Fibroblast of lung (primary cell): ENCODE measurements at regions not wholly inside any gene's neighbourhood (a gene's known extent, or its start where the extent isn't known, plus 50 kb on each side); places are given as distances from the start of the nearest gene placed in this dataset.

Experiments used
- DNase-seq, 2 donors: peaks; one replicate each; pipeline versions ENCODE4 v3.0.0 to v3.0.0-alpha.2; 2010; ENCODE audit warnings: low read depth in 2 of 2
- H2AFZ ChIP-seq: 2 replicates; pipeline ENCODE4 v1.5.1; 2012; ENCODE audit warnings: low read length, control low read depth, inconsistent platforms
- H3K27ac ChIP-seq: 2 replicates; pipeline ENCODE4 v1.5.1; 2011; ENCODE audit warnings: low read length, control low read depth; ENCODE audit not compliant: insufficient read depth
- H3K27me3 ChIP-seq: 2 replicates; pipeline ENCODE4 v1.5.1; 2011; ENCODE audit warnings: mild to moderate bottlenecking, low read length; ENCODE audit not compliant: control insufficient read depth, insufficient read depth
- H3K36me3 ChIP-seq: 2 replicates; pipeline ENCODE4 v1.5.1; 2011; ENCODE audit warnings: low read length; ENCODE audit not compliant: control insufficient read depth, insufficient read depth
- H3K4me1 ChIP-seq: 2 replicates; pipeline ENCODE4 v1.5.1; 2011; ENCODE audit warnings: low read length; ENCODE audit not compliant: control insufficient read depth, insufficient read depth; ENCODE audit errors: extremely low read depth
- H3K4me2 ChIP-seq: 2 replicates; pipeline ENCODE4 v1.5.1; 2011; ENCODE audit warnings: low read length, control low read depth; ENCODE audit not compliant: insufficient read depth; ENCODE audit errors: extremely low read depth
- H3K4me3 ChIP-seq, 4 experiments: fragments of 200-600 bp in 1 of 4; sonication (generic) in 1 of 4; replicated peaks in 1 of 4; 2 replicates each; pipeline ENCODE4 v1.5.1; 2011 to 2016; ENCODE audit warnings: low read length in 4 of 4, low read depth in 3 of 4, mild to moderate bottlenecking in 3 of 4, control low read depth in 2 of 4, inconsistent platforms in 1 of 4, mixed read lengths in 1 of 4; ENCODE audit not compliant: insufficient read depth in 1 of 4; ENCODE audit errors: control extremely low read depth in 1 of 4
- H3K79me2 ChIP-seq: 2 replicates; pipeline ENCODE4 v1.5.1; 2012; ENCODE audit warnings: mild to moderate bottlenecking, low read length, inconsistent platforms; ENCODE audit not compliant: control insufficient read depth, insufficient read depth
- H3K9ac ChIP-seq: 2 replicates; pipeline ENCODE4 v1.5.1; 2011; ENCODE audit warnings: mild to moderate bottlenecking, low read length, control low read depth; ENCODE audit not compliant: insufficient read depth
- H3K9me3 ChIP-seq: 2 replicates; pipeline ENCODE4 v1.5.1; 2012; ENCODE audit warnings: low read depth, low read length; ENCODE audit not compliant: control insufficient read depth, insufficient read depth
- H4K20me1 ChIP-seq: 2 replicates; pipeline ENCODE4 v1.5.1; 2011; ENCODE audit warnings: low read length; ENCODE audit not compliant: control insufficient read depth, insufficient read depth; ENCODE audit errors: extremely low read depth
- EZH2 ChIP-seq: IDR thresholded peaks from 2 replicates; pipeline ENCODE4 v1.5.1; 2012; ENCODE audit warnings: low read length, control low read depth, mild to moderate bottlenecking; ENCODE audit errors: missing control alignments
- TF ChIP-seq, protein P1 (sequence below), 2 donors: IDR thresholded peaks in 1 of 2; conservative IDR thresholded peaks in 1 of 2; 1 replicate in 1 of 2; 2 replicates in 1 of 2; pipeline ENCODE4 v1.5.1; 2011 to 2012; ENCODE audit warnings: low read length in 2 of 2, control low read depth in 1 of 2, inconsistent platforms in 1 of 2, low read depth in 1 of 2, mild to moderate bottlenecking in 1 of 2

DNA sequence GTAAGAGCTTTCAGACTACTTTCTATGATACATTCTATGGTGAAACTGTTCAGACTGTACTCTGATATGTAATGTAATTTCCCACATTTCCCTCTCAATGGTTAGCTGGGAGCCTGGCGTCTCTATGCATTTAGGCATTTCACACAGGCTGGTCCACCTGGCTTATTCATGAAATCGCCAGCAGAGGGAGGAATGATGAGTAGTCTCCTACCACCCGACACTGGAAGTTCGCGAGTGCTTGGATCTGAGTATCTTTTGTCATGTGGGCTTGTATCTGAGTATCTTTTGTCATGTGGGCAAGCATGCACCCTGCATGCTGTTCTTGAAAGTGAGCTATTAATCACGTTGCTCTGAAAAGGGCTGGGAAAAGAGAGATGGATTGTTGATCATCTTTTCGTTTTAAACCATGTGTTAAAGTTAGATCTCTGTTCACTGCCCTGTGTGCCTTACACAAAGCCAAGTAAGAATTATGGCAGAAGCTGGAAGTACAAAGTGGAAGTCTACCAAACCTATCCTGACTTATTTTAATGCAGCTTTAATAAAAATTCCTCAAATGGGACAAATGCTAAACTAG is 235.0 kb downstream of the ATP23 start:
- Histone ChIP-seq H3K79me2 (no peaks in the 10 kb centered on the region), H3K9me3 (no peaks in the 10 kb centered on the region), H3K27me3 (no peaks in the 10 kb centered on the region), H3K27ac (no peak overlapping the region), H3K36me3 (no peaks in the 10 kb centered on the region), H4K20me1 (no peaks in the 10 kb centered on the region), H3K4me1 (no peaks in the 10 kb centered on the region), H3K9ac (no peak overlapping the region), H2AFZ (no peak overlapping the region), H3K4me3 (no peak overlapping the region), H3K4me2 (no peak overlapping the region)
- peak in 1 of 2 donors; percentile 12 for DNase-seq
- TF ChIP-seq, protein P1, sequence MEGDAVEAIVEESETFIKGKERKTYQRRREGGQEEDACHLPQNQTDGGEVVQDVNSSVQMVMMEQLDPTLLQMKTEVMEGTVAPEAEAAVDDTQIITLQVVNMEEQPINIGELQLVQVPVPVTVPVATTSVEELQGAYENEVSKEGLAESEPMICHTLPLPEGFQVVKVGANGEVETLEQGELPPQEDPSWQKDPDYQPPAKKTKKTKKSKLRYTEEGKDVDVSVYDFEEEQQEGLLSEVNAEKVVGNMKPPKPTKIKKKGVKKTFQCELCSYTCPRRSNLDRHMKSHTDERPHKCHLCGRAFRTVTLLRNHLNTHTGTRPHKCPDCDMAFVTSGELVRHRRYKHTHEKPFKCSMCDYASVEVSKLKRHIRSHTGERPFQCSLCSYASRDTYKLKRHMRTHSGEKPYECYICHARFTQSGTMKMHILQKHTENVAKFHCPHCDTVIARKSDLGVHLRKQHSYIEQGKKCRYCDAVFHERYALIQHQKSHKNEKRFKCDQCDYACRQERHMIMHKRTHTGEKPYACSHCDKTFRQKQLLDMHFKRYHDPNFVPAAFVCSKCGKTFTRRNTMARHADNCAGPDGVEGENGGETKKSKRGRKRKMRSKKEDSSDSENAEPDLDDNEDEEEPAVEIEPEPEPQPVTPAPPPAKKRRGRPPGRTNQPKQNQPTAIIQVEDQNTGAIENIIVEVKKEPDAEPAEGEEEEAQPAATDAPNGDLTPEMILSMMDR (conservative IDR thresholded peaks at IDR 0.05 in 1 of 2, IDR thresholded peaks at IDR 0.05 in 1 of 2; ENCODE audit: low read depth in 1 of 2, low read length in 2 of 2) = peak; percentile 42 to 55
- TF ChIP-seq EZH2 = no peak

DNA sequence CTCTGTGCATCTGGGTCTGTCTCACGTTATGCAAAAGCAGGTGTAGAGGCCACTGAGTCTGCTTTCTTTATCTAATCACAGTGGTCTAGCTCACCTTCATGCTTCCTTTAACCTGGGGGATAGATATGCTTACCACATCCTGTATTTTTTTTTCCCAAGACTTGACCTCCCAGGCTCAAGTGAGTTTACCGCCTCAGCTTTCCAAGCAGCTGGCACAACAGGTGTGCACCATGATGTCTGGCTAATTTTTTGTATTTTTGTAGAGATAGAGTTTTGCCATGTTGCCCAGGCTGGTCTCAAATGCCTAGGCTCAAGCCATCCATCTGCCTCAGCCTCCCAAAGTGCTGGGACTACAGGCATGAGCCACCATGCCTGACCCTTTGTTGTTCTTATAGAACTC is 236.0 kb downstream of the ATP23 start:
- no peaks in the 10 kb centered on the region for H3K9me3 ChIP-seq
- no peak overlapping the region for H3K27ac ChIP-seq
- H3K4me2 ChIP-seq = no peak overlapping the region
- H2AFZ ChIP-seq = no peak overlapping the region
- no peaks in the 10 kb centered on the region for H3K4me1 ChIP-seq
- TF ChIP-seq, protein P1 (conservative IDR thresholded peaks at IDR 0.05 in 1 of 2, IDR thresholded peaks at IDR 0.05 in 1 of 2; ENCODE audit: low read depth in 1 of 2, low read length in 2 of 2) = no peak
- TF ChIP-seq EZH2 = no peak
- DNase-seq = no peak
- no peak overlapping the region for H3K4me3 ChIP-seq
- H3K36me3 ChIP-seq = no peaks in the 10 kb centered on the region
- no peaks in the 10 kb centered on the region for H4K20me1 ChIP-seq
- no peaks in the 10 kb centered on the region for H3K79me2 ChIP-seq
- H3K9ac ChIP-seq = no peak overlapping the region
- H3K27me3 ChIP-seq = no peaks in the 10 kb centered on the region

DNA sequence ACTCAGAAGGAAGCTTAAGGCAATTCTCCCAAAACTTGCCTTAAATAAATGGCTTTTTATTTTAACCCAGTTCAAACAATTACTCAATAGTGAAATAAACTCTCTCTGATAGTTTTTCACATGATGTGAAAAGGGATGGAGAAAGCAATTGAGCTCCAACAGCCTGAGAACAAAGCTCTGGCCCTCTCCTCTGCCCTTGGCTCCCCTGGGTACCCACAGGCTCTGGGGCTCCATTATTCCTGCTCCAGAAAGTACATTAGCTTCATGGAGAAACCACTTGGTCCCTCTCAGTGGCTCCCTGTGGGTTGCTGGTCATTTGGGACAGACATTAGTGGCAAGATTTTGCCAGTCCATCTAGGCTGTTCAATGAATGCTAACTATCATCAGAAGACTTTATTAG is 242.8 kb downstream of the ATP23 start:
- TF ChIP-seq, protein P1 (conservative IDR thresholded peaks at IDR 0.05 in 1 of 2, IDR thresholded peaks at IDR 0.05 in 1 of 2; ENCODE audit: low read depth in 1 of 2, low read length in 2 of 2) = no peak
- no peak for TF ChIP-seq EZH2
- no peaks in the 10 kb centered on the region for H3K79me2 ChIP-seq

More for the DNA sequence above, 242.8 kb downstream of the ATP23 start:
- H2AFZ ChIP-seq = no peak overlapping the region
- no peak overlapping the region for H3K9ac ChIP-seq
- H3K4me3 ChIP-seq = no peak overlapping the region
- H3K27ac ChIP-seq = no peak overlapping the region
- no peaks in the 10 kb centered on the region for H4K20me1 ChIP-seq
- H3K4me2 ChIP-seq = no peak overlapping the region
- no peaks in the 10 kb centered on the region for H3K9me3 ChIP-seq
- no peak for DNase-seq
- H3K27me3 ChIP-seq = no peaks in the 10 kb centered on the region
- no peaks in the 10 kb centered on the region for H3K4me1 ChIP-seq
- no peaks in the 10 kb centered on the region for H3K36me3 ChIP-seq
